ENCODE measurements at regions not wholly inside any gene's neighbourhood (a gene's known extent, or its start where the extent isn't known, plus 50 kb on each side); places are given as distances from the start of the nearest gene placed in this dataset.

GRCh38 chr2:14221466-14221865 is 411.1 kb upstream of the LRATD1 start:
- Histone ChIP-seq H3K4me3 (replicated peaks; ENCODE audit: insufficient read depth, low read length) (no peak overlapping the region), H3K27me3 (ENCODE audit: insufficient read depth, poor library complexity, severe bottlenecking) (no peaks in the 10 kb centered on the region), H3K27ac (replicated peaks) (no peak overlapping the region)
- no peak for DNase-seq (ENCODE audit: low read depth in 1 of 2, low spot score in 1 of 2)
- no peak for TF ChIP-seq REST (IDR thresholded peaks at IDR 0.05; ENCODE audit: insufficient replicate concordance, low read depth)
- TF ChIP-seq GABPA (IDR thresholded peaks at IDR 0.05; ENCODE audit: low read depth): no peak

GRCh38 chr2:14223576-14223975 is 408.9 kb upstream of the LRATD1 start:
- no peak for TF ChIP-seq SPI1 (IDR thresholded peaks at IDR 0.05; ENCODE audit: borderline replicate concordance, low read depth)
- TF ChIP-seq REST (IDR thresholded peaks at IDR 0.05; ENCODE audit: insufficient replicate concordance, low read depth): no peak
- no peak for TF ChIP-seq POLR2AphosphoS5 (IDR thresholded peaks at IDR 0.05; ENCODE audit: low read depth)
- TF ChIP-seq GABPA (IDR thresholded peaks at IDR 0.05; ENCODE audit: low read depth): no peak
- TF ChIP-seq CTCF (IDR thresholded peaks at IDR 0.05; ENCODE audit: insufficient read depth, low read length): no peak
- Histone ChIP-seq H3K4me3 (replicated peaks; ENCODE audit: insufficient read depth, low read length) (no peak overlapping the region), H3K27ac (replicated peaks) (no peak overlapping the region), H3K27me3 (ENCODE audit: insufficient read depth, poor library complexity, severe bottlenecking) (no peaks in the 10 kb centered on the region)
- no peak for DNase-seq (ENCODE audit: low read depth in 1 of 2, low spot score in 1 of 2)

- Histone ChIP-seq H3K27ac (replicated peaks) (no peak overlapping the region), H3K4me3 (replicated peaks; ENCODE audit: insufficient read depth, low read length) (no peak overlapping the region), H3K27me3 (ENCODE audit: insufficient read depth, poor library complexity, severe bottlenecking) (no peaks in the 10 kb centered on the region)
- TF ChIP-seq GABPA (IDR thresholded peaks at IDR 0.05; ENCODE audit: low read depth): no peak
- TF ChIP-seq REST (IDR thresholded peaks at IDR 0.05; ENCODE audit: insufficient replicate concordance, low read depth): no peak
- no peak for TF ChIP-seq CTCF (IDR thresholded peaks at IDR 0.05; ENCODE audit: insufficient read depth, low read length)
- TF ChIP-seq POLR2AphosphoS5 (IDR thresholded peaks at IDR 0.05; ENCODE audit: low read depth): no peak
- TF ChIP-seq SPI1 (IDR thresholded peaks at IDR 0.05; ENCODE audit: borderline replicate concordance, low read depth): no peak
- DNase-seq (ENCODE audit: low read depth in 1 of 2, low spot score in 1 of 2): no peak
These were observed 401.1 kb upstream of the LRATD1 start for GRCh38 chr2:14231391-14231898.
